T47D (cell line): ENCODE measurements at regions not wholly inside any gene's neighbourhood (a gene's known extent, or its start where the extent isn't known, plus 50 kb on each side); places are given as distances from the start of the nearest gene placed in this dataset.

Experiments
- DNase-seq, 2 experiments: peaks; one replicate each; pipeline versions ENCODE4 v3.0.0 to v3.0.0-alpha.2; 2011 to 2012; ENCODE audit warnings: low read depth in 1 of 2, low spot score in 1 of 2
- JUND ChIP-seq: IDR thresholded peaks from 2 replicates; pipeline ENCODE4 v1.6.1; 2012; ENCODE audit warnings: low read depth
- in situ Hi-C: cut with HindIII; loops from 2 replicates; pipeline ENCODE4 v1.10.0; 2016; ENCODE audit warnings: low sequenced_read_pairs, low pct_unique_long_range_greater_than_20kb

GRCh38 chr12:19894050-19894449, 454.8 kb downstream of the AEBP2 start:
- no peak for DNase-seq
- TF ChIP-seq JUND: no peak
- in situ Hi-C loops: no loop called here

GRCh38 chr12:19894803-19895202, 455.5 kb downstream of the AEBP2 start:
- in situ Hi-C loops: no loop called here
- no peak for DNase-seq
- TF ChIP-seq JUND: no peak

DNA sequence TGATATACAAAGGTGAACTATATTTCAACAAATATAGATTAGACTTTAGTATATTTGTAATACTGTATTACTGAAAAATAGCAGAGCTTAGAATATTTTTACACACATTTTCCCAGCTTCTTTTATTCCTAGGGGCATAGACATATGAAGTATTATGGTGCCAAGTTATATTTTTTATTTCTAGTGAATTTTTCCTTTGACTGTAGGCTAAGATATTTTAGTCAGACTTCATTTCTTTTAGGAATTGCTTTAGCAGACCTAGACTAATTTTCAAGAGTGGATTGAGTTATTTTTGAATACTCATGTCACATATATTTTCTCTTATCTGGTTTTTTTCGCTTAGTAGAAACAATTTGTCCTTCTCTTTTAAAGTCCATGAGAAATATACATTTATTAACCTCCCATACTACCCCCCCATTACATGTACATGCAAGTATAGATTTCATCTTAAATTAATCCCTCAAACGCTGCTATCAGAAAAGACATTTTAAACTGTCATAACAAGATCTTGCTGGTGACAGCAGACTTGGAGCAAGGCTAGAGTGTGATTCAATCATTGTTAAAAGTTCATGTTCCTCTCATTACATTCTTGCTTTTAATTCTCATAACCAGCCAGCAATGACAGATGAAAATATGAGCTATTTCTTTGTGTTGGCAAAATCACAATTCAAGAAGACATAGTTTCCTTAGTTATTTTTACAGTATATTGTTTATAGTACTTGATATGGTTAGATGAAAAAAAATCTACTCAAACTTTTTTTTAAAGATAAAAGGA, 456.1 kb downstream of the AEBP2 start:
- no peak for TF ChIP-seq JUND
- in situ Hi-C loops: no loop called here
- no peak for DNase-seq

GRCh38 chr12:19896041-19896440, 456.7 kb downstream of the AEBP2 start:
- TF ChIP-seq JUND: no peak
- no peak for DNase-seq
- in situ Hi-C loops: no loop called here

DNA sequence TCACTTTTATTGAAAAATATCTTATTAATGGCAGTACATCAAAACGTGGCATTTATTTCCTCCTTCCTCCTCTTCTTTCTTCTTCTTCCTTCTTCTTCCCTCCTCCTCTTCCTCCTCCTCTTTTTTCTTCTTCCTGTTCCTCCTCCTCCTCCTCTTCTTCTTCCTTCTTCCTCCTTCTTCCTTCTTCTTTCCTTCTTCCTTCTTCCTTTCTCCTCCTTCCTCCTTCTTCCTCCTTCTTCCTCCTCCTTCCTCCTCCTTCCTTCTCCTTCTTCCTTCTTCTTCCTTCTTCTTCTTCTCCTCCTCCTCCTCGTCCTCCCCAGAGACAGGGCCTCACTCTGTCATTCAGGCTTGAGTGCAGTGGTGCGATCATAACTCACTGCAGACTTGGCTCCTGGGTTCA, 457.2 kb downstream of the AEBP2 start:
- no peak for TF ChIP-seq JUND
- in situ Hi-C loops: no loop called here
- no peak for DNase-seq

DNA sequence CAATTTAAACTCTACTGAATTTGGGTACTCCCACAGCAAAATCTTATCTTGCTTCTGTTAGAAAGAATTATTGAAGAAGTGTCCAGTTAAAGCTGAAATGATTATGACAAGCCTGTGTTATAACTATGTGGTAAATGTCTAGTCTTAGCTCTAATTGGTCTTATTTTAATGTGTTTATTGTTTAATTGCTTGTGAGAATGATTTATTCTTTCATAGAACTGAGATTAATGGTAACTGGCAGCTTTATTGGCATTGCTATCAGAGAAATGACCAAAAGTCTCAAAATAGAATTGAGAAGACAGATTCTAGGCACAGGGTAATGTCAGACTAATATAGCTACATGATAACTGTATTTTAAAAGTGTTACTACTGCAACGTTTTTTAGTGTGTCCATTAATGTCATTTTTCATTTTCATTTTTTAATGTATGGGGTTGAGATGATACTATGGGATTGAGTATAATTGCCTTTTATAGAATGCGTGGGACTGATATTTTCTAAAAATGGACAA, 458.7 kb downstream of the AEBP2 start:
- DNase-seq: no peak
- in situ Hi-C loops: no loop called here

GRCh38 chr12:19901841-19902240, 462.5 kb downstream of the AEBP2 start:
- TF ChIP-seq JUND: no peak
- no peak for DNase-seq
- in situ Hi-C loops: no loop called here

More for the DNA sequence above, 458.7 kb downstream of the AEBP2 start:
- no peak for TF ChIP-seq JUND

DNA sequence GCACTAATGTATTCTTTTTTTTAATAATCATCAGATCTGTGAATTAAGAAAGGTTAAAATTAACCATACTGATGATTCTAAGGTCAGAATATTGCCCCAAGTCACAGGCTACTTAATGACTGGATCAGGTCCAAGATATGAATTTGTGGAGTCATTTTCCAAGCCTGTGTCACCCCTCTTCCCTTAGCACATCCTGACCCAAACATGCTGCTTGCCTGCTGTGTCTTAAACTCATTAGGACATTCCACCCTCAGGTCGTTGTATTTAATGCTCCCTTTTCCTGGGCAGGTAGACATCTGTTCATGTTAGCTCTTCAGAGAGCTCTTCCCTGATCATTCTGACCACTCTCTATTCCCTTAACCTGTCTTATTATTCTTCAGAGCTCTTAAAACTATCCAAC, 463.5 kb upstream of the PDE3A start:
- DNase-seq: no peak
- in situ Hi-C loops: no loop called here

DNA sequence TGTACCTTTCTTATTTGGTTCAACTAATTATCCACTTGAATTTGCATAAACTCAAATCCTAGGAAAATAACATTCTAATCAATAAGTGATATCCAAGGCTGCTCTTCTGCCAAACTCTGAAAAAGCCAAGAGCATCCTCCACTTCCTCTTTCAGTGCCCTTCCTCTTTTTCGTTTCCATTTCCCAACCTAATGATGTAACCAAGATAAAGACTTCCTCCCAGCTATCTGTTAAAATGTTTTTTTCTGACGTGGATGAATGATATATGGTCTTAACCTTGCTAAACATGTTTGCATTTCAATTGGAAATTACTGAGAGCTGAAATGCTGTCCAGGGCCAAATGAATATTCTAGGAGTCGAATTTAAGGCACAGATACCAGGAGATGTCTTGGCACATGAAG, 459.5 kb upstream of the PDE3A start:
- TF ChIP-seq JUND: no peak
- in situ Hi-C loops: no loop called here

More for the DNA sequence above, 463.5 kb upstream of the PDE3A start:
- no peak for TF ChIP-seq JUND

GRCh38 chr12:19909418-19909817, 458.9 kb upstream of the PDE3A start:
- no peak for TF ChIP-seq JUND
- DNase-seq: no peak
- in situ Hi-C loops: no loop called here

More for the DNA sequence above, 459.5 kb upstream of the PDE3A start:
- no peak for DNase-seq

DNA sequence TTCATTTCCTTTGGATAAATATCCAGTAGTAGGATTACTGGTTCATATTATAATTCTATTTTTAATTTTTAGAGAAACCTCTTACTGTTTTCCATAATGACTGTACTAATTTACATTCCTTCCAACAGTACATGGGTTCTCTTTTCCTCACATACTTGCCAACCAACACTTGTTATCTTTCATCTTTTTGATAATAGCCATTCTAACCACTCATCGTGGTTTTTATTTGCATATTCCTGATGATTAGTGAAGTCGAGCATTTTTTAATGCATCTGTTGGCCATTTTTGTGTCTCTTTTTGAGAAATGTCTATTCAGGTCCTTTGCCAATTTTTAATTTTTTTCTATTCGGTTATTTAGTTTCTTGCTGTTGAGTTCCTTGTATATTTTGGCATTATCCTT, 457.7 kb upstream of the PDE3A start:
- no peak for TF ChIP-seq JUND
- no peak for DNase-seq
- in situ Hi-C loops: no loop called here

- in situ Hi-C loops: no loop called here
- no peak for TF ChIP-seq JUND
- DNase-seq: no peak
These were observed 455.3 kb upstream of the PDE3A start for GRCh38 chr12:19912991-19913390.

- in situ Hi-C loops: no loop called here
- no peak for TF ChIP-seq JUND
- peak in 1 of 2 experiments; percentile 41 for DNase-seq
These were observed 452.7 kb upstream of the PDE3A start for GRCh38 chr12:19915392-19916195.
